ENCODE measurements at regions not wholly inside any gene's neighbourhood (a gene's known extent, or its start where the extent isn't known, plus 50 kb on each side); places are given as distances from the start of the nearest gene placed in this dataset.
"Not testable (repeated sequence)": the region's sequence is repeated elsewhere in the genome, so short reads cannot be mapped to it uniquely, and the experiment has no call there.

DNA sequence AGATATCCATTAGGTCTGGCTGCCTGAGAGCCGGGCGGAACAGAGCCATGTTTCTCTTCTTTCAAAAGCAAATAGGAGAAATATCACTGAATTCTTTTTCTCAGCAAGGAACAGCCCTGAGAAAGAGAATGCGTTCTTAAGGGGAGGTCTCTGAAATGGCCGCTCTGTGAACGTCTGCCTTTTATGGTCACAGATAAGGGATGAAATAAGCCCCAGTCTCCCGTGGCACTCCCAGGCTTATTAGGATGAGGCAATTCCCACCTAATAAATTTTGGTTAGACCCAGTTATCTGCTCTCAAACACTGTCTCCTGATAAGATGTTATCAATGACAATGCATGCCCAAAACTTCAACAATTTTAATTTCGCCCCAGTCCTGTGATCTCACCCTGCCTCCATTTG, 133.4 kb upstream of the KCNJ18 start:
- not testable (repeated sequence) for DNase-seq

DNA sequence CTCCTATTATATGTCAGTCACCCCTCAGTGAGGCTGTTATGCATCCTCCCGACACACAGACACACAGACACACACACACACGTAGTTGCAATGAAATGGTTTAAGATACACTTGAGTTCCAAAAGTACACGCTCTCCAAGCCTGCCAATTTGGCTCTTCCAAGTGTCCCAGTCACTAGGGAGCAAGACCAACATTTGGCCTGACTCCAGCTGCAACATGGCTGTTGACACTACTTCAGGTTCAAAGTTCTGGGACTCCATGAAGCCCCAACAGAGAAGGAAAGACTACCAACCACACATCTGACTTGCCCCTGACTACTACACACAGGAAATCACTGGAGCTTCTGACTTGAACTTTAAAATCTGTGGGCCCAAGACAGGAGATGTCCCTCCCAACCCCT, 128.1 kb upstream of the KCNJ18 start:
- no peak for DNase-seq

DNA sequence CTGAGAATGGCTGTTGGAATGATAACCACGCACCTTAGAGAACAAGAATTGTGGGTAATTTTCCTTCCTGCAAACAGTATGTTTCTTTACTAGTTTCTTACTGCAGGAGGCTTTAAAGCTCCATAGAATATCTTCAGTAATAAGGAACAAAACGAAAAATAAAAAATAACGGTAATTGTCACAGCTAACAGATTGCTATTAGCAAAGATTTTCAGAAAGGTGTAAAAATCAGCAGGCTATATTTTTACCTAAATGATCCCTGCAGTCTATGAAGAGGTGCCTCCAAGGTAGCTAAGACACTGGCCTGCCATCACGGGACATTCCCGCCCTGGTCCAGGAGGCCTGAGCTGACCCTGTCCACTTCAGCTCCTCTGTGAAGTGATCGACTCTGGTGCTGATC, 127.6 kb upstream of the KCNJ18 start:
- not testable (repeated sequence) for DNase-seq

DNA sequence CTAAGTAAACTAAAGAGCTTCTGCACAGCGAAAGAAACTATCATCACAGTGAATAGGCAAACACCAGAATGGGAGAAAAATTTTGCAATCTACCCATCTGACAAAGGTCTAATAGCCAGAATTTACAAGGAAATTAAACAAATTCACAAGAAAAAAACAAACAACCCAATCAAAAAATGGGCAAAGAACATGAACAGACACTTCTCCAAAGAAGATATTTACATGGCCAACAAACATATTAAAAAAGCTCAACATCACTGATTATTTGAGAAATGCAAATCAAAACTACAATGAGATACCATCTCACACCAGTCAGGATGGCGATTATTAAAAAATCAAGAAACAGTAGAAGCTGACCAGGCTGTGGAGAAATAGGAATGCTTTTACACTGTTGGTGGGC, 121.9 kb upstream of the KCNJ18 start:
- DNase-seq: not testable (repeated sequence)

DNA sequence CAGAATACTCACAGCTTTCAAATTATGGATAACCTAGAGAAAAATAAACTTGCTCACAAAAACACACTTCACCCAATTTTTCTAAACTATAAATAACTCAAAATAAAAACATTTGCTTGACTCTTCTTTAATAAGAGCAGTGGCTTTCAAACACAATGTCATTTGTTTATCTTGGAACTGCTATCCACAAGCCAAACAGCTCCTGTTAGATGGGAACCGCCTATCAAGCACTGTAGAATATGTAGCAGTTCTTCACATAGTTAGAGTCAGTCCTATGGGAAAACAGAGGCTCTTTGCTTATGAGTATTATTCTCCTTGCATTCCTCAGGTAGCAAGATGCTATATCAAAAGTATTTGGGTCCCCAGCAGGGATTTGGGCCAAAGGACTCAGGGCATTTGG, 120.2 kb upstream of the KCNJ18 start:
- DNase-seq: not testable (repeated sequence)

DNA sequence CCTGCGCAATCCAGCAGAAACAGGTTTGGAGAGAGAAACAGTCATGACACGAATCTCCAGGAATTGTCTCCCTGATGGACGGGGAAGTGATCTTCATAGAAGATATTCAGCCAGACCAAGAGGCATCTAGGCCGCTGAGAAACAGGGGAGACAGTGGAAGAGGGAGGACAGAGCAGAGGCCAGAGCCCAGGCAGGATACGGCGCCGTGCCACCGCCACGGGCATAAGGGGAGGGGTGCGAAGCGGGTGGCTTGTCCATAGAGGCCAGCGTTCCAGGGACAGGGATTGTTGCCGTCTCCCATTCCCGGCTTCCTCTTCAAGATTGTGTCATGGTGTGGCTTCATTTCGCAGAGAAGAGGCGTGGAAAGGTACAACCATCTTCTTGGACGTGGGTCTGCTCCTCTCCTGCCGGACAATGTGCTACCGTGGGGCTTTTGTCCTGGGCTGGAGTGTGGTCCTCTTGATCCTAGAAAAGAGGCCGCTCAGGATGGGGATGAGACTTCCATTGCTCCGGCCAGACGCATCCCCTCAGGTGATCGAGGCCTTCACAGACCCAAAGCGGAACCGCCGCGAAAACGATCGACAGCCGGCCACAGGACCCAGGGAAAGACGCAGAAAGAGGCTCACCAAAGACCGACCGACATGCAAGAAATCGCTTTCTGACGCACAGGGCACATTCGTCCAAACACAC, 118.9 kb upstream of the KCNJ18 start:
- DNase-seq: not testable (repeated sequence)

DNA sequence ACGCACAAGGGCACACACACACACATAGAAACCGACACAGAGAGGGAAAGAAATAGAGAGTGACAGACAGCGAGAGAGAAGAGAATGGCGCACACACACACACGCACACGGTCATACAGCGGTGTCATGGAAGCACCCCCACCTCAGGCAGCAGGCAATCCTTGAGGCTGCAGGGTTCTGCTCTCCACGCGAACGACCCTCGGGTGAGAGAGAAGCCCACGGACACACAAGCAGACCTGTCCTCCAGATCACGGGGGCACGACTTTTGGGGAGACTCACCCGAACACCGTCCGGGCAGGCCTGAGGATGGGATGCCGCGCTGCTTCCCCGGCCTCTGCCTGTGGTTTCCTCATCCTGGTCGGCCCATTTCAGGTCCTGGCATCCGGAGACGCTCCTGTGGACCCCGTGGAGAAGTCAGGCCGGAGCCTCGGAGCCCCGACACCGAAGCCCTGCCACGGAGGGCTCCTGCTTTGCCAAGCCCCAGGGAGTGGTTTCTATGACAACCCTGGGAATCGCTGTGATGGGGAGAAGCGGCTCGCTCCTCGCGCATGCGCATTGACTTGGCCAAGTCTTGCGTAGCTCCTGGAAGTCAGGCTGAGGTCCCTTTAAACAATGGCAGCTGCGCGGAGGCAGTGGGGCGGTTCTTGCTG, 118.2 kb upstream of the KCNJ18 start:
- no peak for DNase-seq

DNA sequence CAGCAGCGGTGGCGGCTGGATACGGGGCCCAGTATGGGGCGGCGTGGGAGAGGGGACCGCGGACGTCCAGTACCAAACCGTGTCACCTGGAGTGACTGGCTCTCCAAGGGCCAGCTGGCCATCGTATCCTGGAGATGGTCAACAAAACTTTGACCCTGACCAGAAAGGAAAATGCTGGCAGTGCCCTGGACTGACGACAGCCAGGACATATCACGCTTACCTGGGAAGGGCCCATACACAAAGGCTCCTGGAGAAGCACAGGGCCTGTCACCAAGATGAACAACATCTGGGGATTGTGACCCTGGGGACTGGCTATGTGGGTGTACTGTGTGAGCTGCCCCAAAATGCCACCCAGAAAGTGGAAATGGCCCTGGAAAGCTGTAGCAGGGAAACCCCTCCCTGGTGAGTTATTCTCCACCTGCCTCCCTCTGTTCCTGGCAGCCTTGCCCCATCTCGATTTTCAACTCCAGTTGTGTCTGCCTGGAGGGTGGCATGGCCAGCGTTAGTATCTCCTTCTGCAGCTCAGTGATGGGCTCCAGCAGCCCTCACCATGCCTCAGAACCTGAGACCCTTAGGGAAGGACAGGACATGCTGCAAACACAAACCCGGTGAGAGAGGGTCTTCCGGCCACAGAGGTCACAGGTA, 117.6 kb upstream of the KCNJ18 start:
- not testable (repeated sequence) for DNase-seq

DNA sequence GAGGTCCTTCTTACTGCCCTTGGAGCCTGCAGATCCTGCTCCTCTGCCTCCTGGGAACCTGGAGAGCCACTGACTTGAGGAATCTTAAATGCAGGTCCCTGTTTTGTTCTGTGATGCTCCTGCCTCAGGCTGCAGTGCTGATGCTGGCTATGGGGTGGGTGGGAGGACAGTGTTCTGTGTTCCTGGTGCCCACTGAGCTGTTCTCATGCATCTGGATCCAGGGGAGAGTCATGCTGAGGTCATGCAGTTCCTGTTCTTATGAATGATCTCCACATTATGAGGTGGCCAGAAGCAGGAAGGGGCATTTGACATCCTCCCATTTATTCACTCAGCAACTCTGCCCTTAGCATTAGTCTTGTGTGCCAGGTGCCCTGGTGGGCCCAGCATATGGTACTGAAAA, 113.5 kb upstream of the KCNJ18 start:
- not testable (repeated sequence) for DNase-seq

DNA sequence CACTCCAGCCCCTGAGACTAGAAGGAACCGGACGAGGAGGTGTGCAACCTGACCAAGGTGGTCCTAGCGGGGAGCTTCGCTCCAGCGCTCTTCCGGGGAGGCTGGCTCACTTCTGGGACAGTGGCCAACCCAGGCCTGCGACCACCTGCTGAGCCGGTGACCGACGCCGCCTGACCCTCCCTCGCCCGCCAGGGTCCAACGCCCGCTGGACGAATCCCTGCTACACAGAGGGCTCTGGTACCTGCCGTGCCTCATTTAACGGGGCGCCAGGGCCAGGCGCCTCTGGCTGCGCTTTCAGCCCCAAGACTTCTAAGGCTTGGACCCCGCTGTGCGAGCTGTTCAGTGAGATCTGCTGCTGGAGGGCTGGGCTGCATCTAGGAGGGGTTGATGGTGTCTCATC, 99.5 kb upstream of the KCNJ18 start:
- DNase-seq: no peak

DNA sequence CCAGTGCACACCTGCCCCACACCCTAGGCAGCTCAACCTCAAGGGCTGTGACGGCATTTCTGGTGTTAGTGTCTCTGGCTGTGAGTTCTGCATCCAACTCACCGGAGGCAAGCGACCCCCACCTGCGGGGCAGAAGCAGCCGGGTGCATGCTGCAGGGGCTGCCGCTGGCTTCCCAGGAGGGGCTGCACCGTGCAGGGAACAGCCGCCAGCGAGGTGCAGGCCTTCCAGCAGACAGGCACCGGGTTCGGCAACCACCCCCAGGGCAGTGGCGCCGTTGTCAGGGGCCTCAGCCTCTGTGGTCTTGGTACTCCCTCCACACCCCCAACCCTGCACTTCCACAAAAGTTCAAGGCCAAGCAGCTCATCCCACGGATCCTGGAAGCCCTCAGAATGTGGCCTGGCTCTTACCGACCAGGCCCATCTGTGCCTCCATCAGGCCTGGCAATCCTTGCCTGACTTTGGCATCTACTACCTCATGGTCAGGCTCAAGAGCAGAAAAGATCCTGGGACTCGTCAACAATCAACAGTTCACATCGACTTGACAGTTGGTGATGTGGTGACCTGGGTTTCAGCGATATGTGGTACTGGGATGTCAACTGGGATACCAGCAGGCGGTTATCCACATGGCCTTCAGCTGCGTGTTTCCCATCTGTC, 98.7 kb upstream of the KCNJ18 start:
- DNase-seq: peak; percentile 42

DNA sequence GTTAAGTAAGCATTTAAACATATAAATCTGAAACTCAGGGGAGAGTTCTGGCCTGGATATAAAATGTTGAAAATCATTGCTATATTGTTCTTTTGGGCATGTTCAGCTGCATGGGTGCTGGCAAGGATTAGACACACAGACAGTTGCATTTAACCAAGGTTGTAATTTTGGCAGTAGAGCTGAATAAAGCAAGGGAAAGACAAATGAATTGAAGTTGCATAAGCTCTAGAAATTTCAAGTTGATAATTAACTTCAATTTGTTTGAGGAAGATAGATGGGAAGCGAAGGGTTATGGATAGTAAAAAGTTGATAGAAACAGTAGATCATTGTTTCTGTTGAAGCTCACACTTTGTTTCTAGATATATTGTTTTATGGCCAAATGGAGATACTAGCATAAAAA, 97.2 kb upstream of the KCNJ18 start:
- no peak for DNase-seq

DNA sequence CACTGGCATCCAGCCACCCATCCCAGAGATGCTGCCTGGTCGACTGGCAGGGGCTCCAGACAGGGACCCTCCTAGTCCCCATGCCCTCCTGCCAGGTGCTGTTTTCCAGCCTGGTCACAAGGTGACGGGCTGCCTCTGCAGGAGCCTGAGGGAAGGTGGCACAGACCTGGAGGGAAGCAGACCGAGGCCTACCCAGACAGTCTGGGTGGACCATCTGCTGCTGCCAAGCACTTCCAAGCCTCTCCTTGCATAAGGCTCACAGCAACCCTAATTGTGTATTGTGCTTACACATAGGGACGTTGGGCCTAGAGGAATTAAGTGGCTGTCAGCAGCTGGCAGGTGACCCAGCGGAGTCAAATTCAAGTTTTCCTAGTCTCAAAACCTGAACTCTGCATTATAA, 90.1 kb upstream of the KCNJ18 start:
- DNase-seq: no peak

DNA sequence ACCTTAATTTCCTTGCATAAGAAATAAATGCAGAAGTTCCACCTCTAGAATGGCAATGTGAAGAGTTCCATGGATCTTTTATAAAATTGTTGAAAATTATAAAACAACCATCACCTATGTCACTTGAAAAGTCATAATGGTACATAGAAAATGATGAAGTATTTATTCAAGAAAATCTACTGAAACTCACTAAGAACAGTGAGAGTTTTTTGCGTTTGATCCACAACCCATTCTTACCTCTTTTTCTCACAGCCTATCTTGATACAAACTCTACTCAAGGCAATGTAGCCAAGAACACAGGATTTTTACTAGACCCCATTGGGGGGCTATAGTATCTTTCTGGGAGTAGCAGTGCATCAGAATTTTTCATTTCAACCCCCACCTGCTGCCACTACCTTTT, 89.0 kb upstream of the KCNJ18 start:
- DNase-seq: not testable (repeated sequence)

DNA sequence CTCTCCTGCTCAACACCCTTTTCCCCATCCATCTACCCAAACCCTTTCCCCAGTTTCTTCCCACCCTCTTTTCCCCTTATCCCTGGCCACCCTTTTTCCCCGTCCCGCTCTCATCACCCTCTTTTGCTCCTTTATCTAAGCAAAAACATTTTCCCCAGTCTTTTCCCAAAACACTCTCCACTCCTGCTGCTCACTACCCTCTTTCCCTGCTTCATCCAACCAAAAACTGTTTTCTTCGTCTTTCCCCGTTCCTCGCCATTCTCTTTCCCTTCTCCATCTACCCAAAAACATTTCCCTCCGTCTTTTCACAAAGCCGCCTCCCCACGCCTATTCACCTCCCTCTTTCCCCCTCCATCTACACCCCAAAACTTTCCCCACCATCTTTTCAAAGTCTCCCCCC, 80.9 kb upstream of the KCNJ18 start:
- DNase-seq: not testable (repeated sequence)

DNA sequence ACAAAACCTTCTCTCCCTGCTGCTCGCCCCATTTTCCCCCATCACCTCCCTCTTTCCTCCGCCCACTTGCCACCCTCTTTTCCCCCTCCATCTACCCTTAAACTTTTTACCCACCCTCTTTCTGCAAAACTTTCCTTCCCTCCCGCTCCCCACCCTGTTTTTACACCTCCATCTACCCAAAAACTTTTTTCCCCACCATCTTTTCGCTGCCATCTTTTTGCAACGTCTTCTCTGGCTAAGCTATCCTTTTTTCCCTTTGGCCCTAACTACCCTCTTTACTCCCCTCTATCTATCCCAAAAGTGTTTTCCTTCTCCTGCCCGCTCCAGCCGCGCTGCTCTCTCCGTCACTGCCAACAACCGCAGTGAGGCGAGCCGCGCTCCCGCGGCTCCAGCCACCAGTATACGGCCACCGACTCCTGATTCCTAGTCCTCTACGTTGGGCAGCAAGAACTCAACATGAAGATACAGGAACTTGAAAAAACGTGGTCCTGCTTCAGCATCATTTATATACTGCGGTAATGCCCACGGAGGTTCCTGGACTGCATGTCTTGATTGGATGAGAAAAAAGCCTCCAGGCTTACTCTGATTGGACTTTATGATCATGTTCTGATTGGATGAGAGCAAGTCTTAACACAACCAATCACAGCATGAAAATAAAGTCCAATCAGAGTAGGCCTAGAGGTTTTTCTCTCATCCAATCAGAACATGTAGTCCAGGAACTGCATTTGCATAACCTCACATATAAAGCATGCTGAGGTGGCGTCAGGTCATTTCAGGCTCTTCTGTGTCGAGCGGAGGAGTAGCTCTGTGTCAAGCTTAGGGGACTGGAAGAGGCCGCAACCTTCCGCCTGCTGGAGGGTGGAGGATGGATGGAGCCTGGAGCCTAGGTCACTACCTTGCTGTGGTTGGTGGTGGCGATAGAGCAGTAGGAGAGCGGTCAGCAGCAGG, 79.9 kb upstream of the KCNJ18 start:
- not testable (repeated sequence) for DNase-seq

DNA sequence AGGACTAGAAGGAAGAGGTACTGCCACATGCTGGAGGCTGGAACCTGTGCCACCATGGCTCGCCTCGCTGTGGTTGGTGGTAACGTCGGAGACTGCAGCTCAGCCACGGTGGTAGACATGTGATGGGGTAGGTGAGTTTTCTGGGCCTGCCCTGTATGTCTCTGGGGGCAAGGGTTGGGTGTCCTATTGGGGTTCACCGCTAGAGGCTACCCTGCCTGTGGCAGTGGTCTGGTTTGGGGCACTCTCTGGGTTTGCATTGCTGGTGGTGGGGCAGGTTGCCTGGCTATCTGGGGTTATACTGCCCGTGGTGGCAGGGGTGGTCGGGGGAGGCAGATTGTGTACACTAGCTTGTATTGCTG, 79.3 kb upstream of the KCNJ18 start:
- no peak for DNase-seq

DNA sequence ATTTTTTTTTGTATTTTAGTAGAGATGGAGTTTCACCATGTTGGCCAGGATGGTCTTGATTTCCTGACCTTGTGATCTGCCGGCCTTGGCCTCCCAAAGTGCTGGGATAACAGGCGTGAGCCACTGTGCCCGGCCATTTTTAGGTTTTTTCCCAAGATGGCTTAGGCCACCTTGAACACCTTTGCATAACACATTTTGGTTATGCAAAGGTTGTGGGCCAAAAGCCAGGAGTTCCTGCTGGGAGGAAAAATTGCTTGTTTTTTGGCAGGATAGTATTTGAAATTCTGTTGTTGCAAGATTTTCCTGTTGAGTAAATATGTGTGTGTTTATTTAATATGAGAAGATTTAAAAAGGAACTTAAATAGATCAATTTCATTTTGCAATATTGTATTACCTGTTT, 65.3 kb upstream of the KCNJ18 start:
- DNase-seq: not testable (repeated sequence)
